Fibroblast of skin of left biceps (primary cell): ENCODE measurements at regions not wholly inside any gene's neighbourhood (a gene's known extent, or its start where the extent isn't known, plus 50 kb on each side); places are given as distances from the start of the nearest gene placed in this dataset.
"Not testable (repeated sequence)": the region's sequence is repeated elsewhere in the genome, so short reads cannot be mapped to it uniquely, and the experiment has no call there.

Source experiments
- DNase-seq, 2 experiments: peaks; one replicate each; pipeline ENCODE4 v3.0.0-alpha.2; 2013; ENCODE audit warnings: low read depth in 2 of 2

DNA sequence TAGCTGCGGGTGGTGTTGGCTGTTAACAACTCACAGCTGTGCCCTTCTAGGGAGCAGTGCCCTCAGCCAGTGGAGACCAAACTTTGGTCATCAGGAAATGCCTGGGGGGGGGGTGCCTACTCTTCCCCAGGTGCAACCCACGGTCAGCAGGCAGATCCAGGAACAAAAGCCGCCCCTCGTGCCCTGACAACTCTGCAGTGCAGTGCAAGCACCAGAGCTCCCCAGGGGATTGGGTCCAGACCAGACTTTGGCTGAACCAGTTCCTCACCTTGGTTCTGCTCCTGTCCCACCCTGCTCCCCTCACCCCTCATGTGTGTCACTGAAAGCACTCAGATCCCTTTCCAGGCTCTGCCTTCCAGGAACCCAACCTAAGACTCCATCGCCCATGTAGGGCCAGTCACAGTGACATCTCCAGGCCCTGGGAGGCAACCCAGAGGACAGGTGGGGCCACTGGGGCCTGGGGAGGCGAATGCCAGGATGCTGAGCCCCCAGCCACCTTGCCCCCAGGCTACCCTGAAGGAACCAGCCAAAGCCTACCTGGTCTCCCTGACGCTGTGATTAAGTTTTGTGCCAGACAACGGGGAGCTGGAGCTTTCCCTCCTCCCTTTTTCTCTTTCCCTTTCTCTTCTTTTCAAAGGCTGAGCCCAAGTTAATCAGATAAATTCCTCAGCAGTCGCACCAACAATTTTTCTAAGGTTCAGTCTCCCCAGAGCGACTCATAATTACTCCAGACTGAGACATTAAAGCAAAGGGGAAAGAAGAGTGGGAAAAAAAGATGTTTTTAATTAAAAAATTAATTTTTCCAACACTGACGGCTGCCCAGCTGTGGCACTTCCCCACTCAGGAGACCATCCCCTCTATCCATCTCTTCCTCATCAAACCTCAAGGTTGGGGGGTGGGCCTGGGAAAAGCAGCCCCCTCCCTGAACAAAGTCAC, 207.5 kb upstream of the LINGO1 start:
- no peak for DNase-seq

DNA sequence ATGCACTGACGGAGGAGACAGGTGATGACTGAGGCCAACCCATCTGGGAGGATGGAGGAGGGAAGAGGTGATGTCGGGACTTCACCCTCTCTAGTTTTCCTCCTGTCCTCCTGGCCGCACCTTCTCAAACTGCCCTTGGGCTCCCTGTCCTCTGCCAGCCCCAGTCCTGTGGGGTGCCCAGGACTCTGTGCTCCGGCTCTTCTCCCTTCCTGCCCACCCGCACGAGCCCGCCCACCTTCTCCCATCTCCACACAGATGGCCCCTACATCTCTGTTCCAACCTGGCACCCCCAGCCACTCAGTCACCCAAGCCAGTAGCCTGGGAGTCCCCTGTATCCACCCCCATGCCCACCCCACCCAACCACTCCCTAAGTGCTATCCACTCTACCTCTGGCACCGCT, 206.7 kb upstream of the LINGO1 start:
- DNase-seq = no peak

- DNase-seq = no peak
Measured at GRCh38 chr15:77838595-77838994, 205.9 kb upstream of the LINGO1 start.

- DNase-seq = no peak
Measured at GRCh38 chr15:77838061-77838460, 205.3 kb upstream of the LINGO1 start.

DNA sequence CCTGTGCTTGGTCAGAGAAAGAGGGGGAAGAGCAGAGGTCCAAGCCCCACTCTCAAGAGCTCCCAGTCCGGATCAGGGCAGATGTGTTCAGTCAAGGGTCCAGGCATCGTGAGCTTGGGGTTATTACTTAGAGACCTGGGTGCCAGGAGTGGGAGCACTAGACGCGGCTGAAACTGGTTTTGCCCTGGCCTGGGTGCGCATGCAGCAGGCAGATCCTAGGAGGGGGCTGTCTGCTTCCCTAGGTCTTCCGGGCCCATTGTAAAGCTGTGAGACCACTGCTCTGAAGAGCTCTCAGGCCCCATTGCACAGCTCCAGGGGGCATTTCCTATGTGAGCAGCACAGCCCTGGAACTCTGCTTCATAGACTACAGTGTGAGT, 204.9 kb upstream of the LINGO1 start:
- no peak for DNase-seq

DNA sequence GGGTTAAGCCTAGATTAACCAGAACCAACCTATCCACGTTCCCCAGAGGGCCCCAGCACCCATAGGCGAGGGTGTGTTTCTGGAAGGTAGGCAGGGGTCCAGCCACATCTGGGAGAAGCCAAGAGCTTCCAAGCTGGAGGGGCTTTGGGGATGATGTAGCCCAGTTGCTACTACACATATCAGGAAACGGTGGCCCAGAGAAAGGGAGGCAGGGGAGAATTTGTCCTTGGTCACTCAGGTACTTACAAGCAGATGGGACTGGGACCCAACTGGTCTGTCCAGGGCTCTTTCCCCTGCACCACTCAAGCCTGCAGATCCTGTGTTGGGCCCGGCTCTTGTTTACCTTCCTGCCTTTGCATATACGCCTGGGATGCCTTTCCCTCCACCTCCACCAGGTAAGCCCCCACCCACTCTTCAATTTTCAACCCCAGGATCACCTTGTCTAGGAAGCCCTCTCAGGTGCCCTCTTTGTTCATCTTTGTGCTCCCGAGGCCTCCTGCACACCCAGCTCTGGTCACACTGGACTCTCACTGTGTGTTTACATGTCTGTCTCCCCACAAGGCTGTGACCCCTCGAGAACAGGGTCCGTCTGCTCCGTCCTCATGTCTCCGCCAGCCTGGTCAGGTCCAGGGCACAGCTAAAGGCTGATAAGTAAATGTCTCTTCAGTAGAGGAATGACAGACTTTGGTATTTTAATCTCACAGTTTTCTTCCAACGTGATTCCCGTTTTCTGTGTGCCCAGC, 204.4 kb upstream of the LINGO1 start:
- DNase-seq = no peak

GRCh38 chr15:77836121-77836692, 203.5 kb upstream of the LINGO1 start:
- no peak for DNase-seq

DNA sequence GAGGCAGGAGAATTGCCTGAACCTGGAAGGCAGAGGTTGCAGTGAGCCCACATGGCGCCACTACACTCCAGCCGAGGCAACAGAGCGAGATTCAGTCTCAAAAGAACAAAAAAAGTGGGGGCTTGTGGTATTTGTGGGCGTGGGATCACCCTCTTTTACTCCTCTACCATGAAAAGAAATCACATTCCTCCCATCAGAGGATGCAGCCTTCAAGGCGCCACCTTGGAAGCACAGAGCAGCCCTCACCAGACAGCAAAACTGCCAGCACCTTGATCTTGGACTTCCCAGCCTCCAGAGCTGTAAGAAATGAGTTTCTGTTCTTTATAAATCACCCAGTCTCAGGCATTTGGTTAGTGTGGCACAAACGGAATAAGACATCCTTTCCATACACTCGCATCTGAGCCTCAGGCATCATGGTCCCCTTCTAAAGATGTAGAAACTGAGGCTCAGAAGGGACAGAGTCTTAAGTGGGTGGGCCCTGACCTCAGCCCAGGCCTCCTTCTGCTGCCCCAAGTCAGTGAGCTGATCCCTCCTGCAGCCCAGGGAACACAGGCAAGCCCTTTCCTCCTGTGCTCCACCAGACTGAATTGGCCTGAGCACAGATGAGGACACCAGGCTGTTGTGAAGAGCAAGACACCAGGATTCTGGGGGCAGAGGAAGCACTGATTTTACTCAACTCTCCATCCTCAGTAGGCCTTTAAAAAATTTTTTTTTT, 201.7 kb upstream of the LINGO1 start:
- no peak for DNase-seq

GRCh38 chr15:77832874-77833273, 200.2 kb upstream of the LINGO1 start:
- no peak for DNase-seq

DNA sequence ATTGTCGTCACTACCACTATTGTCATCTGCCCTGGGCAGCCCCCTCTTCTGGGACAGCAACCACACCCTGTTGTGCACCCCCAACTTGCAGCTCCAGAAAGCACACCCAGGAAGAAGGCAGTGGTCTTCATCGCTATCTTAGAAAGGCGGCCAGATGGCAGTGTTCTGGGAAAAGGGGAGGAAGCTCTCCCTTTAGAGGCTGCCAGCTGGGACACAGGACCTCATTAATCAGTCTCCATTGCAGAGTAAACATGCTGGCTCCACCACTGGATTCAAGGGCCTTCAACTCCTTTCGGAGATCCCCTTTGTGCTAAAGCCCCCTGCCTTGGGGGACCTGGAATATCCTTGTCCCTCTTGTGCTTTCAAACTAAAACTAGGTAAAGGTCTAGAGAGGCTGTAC, 199.3 kb upstream of the LINGO1 start:
- DNase-seq = no peak

DNA sequence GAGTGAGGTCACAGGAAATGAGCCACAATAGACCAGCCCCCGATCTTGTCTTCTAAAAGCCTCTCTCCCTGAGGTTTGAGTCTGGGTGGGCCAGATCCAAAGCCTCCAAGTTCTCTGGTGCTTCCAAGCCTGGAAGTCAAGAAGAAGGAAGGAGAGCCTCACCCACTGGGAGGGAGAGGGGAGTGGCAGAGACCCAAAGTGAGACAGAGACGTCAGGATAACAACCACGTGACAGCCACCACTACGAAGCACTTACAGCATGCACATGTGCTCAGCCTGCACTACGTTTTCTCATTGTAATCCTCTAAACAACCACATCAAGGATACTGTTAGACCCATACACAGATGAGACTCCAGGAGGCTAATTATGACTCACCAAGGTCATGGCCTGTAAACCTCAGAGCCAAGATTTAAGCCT, 197.3 kb upstream of the LINGO1 start:
- peak; percentile 2 to 4 for DNase-seq

DNA sequence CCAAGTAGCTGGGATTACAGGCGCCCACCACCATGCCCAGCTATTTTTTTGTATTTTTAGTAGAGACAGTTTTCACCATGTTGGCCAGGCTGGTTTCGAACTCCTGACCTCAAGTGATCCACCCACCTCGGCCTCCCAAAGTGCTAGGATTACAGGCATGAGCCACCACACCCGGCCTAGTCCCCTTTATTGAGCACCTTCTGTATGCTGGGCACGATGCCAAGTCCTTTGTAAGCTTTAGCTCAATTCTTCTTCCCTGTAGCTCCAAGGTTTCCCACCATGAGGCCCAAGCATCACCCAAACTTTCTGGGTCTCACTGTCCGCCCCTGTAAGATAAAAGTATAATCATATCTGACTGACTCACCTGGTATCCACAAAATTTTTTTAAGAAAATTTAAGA, 196.6 kb upstream of the LINGO1 start:
- not testable (repeated sequence) for DNase-seq

DNA sequence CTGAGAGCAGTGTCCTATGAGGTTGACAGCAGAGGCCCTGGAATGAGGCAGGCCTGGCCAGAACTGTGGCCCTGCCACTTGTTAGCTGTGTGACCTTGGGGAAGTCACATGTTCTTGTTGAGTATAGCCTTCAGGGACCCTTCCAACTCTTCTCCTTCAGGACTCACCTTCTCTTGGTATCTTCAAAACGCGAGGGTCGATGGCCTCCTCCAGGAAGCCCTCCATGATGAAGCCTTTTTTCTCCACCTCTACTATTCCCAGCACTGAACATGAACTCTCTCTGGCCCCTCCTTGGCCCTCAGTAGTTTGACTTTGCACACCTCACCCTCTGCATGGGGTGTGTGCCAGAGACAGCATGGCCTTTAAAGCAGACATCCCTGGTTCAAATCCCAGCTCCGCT, 195.1 kb upstream of the LINGO1 start:
- DNase-seq = no peak

GRCh38 chr15:77826006-77826695, 193.4 kb upstream of the LINGO1 start:
- no peak for DNase-seq

DNA sequence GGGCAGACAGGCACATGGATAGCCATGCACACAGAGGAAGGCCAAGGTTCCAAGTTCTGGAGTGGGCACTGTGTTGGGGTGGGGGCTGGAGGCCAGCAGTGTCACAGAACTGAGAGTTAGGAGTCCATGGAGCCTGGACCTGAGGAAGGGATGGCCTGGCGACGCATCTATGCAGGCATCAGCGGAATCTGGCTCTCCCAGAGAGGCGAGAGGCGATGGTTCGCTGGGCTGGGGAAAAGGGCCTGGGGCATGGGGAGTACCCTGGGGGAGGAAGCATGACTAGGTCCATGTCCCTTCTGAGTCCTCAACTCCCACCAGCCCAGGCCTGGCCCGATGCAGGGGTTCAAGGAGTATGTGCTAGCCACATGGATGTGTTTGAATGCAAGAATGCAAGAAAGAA, 192.8 kb upstream of the LINGO1 start:
- no peak for DNase-seq

DNA sequence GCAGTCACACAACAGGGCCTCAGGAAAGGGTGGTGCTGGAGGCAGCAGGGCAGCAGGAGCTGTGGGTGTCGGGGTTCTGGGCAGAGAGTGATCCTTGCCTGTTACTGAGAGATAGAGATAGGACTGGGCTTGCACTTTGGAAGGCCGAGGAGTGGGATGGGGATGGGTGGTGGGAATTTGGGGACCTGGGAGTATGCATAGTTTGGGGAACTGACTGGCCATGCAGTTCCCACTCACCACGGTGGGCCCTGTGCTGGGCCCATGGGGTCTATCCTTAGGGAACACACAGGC, 192.5 kb upstream of the LINGO1 start:
- DNase-seq = no peak

GRCh38 chr15:77824361-77825251, 191.9 kb upstream of the LINGO1 start:
- no peak for DNase-seq

GRCh38 chr15:77823736-77824135, 191.0 kb upstream of the LINGO1 start:
- no peak for DNase-seq

DNA sequence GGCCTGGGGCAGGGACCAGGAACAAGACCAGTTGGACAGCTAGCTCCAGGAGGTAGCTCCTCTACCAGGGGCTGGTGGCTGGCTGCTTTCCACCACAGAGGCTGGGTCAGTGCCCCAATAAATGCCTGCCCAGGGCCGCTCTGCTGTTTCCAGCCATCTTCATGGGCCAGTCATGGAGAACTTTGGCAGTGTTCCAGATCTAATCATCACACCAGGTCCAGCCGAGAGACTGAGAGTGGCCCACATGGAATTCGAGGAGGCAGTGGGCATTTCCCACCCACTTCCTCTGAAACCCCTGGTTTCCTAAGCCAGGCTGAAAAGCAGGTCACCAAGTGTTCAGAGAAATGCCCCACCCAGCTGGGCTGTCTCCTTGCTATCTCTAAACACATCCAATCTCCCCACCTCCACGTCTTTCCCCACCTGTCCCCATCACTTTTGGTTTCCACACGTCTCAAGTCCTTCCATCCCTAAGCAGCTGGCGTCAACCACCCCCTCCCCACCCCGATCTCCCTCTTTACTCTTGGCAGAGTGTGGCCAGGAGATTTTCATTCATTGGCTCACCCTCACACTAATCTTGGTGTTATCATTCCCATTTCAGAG, 190.0 kb upstream of the LINGO1 start:
- no peak for DNase-seq

DNA sequence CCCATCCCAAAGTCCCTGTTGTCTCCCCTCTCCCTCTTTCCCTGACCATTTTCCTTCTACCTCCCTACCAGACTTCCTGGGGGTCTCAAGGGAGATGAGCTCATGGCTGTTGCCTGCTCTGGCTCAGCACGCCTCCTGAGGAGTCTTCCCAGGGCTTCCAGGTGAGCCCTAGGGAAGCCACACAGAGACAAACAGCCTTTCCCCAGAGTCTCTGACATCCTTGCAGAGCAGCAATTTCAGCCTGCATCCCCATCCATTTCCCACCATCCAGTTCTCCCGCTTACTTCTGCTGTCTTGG, 189.2 kb upstream of the LINGO1 start:
- DNase-seq = no peak
